Lower leg skin (tissue), 4 donors: ENCODE measurements at regions not wholly inside any gene's neighbourhood (a gene's known extent, or its start where the extent isn't known, plus 50 kb on each side); places are given as distances from the start of the nearest gene placed in this dataset.
"Not testable (repeated sequence)": the region's sequence is repeated elsewhere in the genome, so short reads cannot be mapped to it uniquely, and the experiment has no call there.

ENCODE experiments used
- DNase-seq, 2 donors: peaks; one replicate each; pipeline ENCODE4 v3.0.0-alpha.2; 2019; ENCODE audit warnings: low spot score in 2 of 2
- H3K4me3 ChIP-seq: fragments of 200-600 bp; sonication (generic); 2 replicates; pipeline ENCODE4 v1.5.1; 2017; ENCODE audit warnings: mild to moderate bottlenecking, low read depth; ENCODE audit not compliant: poor library complexity, severe bottlenecking
- CTCF ChIP-seq, 3 donors: fragments of 450-650 bp; IDR thresholded peaks; one replicate each; pipeline ENCODE4 v1.5.1; 2016; ENCODE audit warnings: antibody characterized with exemption in 3 of 3, mild to moderate bottlenecking in 3 of 3, moderate library complexity in 2 of 3
- POLR2A ChIP-seq, 2 donors: fragments of 450-650 bp; IDR thresholded peaks; one replicate each; pipeline ENCODE4 v1.6.1; 2016 to 2017; ENCODE audit warnings: antibody characterized with exemption in 2 of 2, mild to moderate bottlenecking in 1 of 2, moderate library complexity in 1 of 2
- WGBS, 2 donors: methylation state at CpG; one replicate each; pipeline ENCODE4 v1.1.5; 2018; 5-methylcytosine and 5-hydroxymethylcytosine counted together
- intact Hi-C: fragments of 100-400 bp; cut with DNase I; formaldehyde crosslinking; loops from one replicate; pipeline ENCODE4 v1.15.0; 2023; ENCODE audit warnings: low total_unique reads

- TF ChIP-seq POLR2A (IDR thresholded peaks at IDR 0.05) (no peak), CTCF (IDR thresholded peaks at IDR 0.05) (no peak)
- no peak overlapping the region for H3K4me3 ChIP-seq
- intact Hi-C loops: no loop called here
- 73 to 77% methylated on average over 6 of the region's 6 CpGs for WGBS, 2 donors
- DNase-seq: no peak
These were observed 177.3 kb downstream of the DKK1 start for GRCh38 chr10:52491246-52491995.

GRCh38 chr10:52499281-52499680 is 185.2 kb downstream of the DKK1 start:
- TF ChIP-seq CTCF (IDR thresholded peaks at IDR 0.05): no peak
- TF ChIP-seq POLR2A (IDR thresholded peaks at IDR 0.05): no peak
- intact Hi-C loops: no loop called here
- 89 to 93% methylated on average over 7 of the region's 7 CpGs for WGBS, 2 donors
- DNase-seq: no peak
- H3K4me3 ChIP-seq: no peak overlapping the region

- no peak overlapping the region for H3K4me3 ChIP-seq
- intact Hi-C loops: no loop called here
- 77 to 81% methylated on average over 3 of the region's 3 CpGs for WGBS, 2 donors
- no peak for DNase-seq
- TF ChIP-seq CTCF (IDR thresholded peaks at IDR 0.05) (no peak), POLR2A (IDR thresholded peaks at IDR 0.05) (no peak)
These were observed 186.4 kb downstream of the DKK1 start for GRCh38 chr10:52500476-52500875.

GRCh38 chr10:52502237-52502636 is 188.2 kb downstream of the DKK1 start:
- WGBS, 2 donors: 66 to 72% methylated on average over 2 of the region's 2 CpGs
- intact Hi-C loops: no loop called here
- TF ChIP-seq POLR2A (IDR thresholded peaks at IDR 0.05) (no peak), CTCF (IDR thresholded peaks at IDR 0.05) (no peak)
- DNase-seq: no peak
- no peak overlapping the region for H3K4me3 ChIP-seq

DNA sequence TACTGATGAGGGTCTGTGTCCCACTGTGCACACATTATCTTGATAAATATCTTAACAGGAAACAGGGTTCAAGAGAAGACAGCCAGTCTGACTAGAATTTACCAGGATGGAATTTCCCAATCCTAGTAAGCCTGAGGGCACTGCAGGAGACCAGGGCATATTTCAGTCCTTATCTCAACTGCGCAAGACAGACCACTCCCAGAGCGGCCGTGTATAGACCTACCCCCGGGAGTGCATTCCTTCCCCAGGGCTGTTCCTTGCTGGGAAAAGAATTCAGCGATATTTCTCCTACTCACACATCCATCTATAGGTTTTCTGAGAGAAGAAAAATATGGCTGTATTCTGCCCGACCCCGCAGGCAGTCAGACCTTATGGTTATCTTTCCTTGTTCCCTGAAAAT is 191.3 kb downstream of the DKK1 start:
- intact Hi-C loops, DNase-seq, H3K4me3 ChIP-seq: not testable (repeated sequence)
- 88 to 91% methylated on average over 7 of the region's 7 CpGs for WGBS, 2 donors

GRCh38 chr10:52514481-52514880 is 200.4 kb downstream of the DKK1 start:
- WGBS, 2 donors: 19 to 34% methylated on average over 1 of the region's 1 CpG
- intact Hi-C loops: no loop called here

More at GRCh38 chr10:52514481-52514880, 200.4 kb downstream of the DKK1 start:
- TF ChIP-seq CTCF (IDR thresholded peaks at IDR 0.05): no peak
- TF ChIP-seq POLR2A (IDR thresholded peaks at IDR 0.05): no peak
- H3K4me3 ChIP-seq: no peak overlapping the region
- DNase-seq: no peak
